ENCODE measurements at regions not wholly inside any gene's neighbourhood (a gene's known extent, or its start where the extent isn't known, plus 50 kb on each side); places are given as distances from the start of the nearest gene placed in this dataset.

DNA sequence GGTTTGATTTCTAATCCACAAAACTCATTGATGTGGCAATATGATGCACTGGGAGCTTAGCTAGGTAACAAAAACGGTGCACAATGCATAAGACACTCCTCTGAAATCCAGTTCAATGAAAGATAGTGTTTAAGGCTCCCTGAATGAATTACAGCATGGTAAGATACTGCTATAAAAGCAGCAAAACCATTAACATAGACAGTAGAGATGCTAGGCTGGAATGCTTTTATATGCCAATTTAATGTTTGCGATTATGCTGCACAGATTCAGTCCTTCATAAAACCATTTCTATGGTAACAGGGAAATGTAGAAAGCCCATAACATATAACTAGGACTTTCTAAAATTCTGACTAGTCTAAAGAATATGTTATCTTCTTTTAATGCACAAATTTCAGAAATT is 180.8 kb upstream of the NUDT12 start:
- no peak for TF ChIP-seq FOXM1 (IDR thresholded peaks at IDR 0.05; ENCODE audit: borderline replicate concordance, low read depth)
- TF ChIP-seq EP300 (IDR thresholded peaks at IDR 0.05; ENCODE audit: borderline replicate concordance), result no peak
- TF ChIP-seq YY1 (IDR thresholded peaks at IDR 0.05; ENCODE audit: low read depth), result no peak
- TF ChIP-seq REST (IDR thresholded peaks at IDR 0.05; ENCODE audit: low read depth), result no peak
- TF ChIP-seq TCF12 (IDR thresholded peaks at IDR 0.05; ENCODE audit: low read depth), result no peak
- TF ChIP-seq CEBPB (IDR thresholded peaks at IDR 0.05), result no peak
- no peak for TF ChIP-seq NFIC (IDR thresholded peaks at IDR 0.05)
- no peak for TF ChIP-seq RAD21 (IDR thresholded peaks at IDR 0.05; ENCODE audit: low read depth)
- TF ChIP-seq TAF1 (IDR thresholded peaks at IDR 0.05; ENCODE audit: low read depth), result no peak
- no peak for TF ChIP-seq MAX (IDR thresholded peaks at IDR 0.05)
- TF ChIP-seq CREB1 (IDR thresholded peaks at IDR 0.05; ENCODE audit: low read depth), result no peak
